HL-60 (cell line): ENCODE measurements at regions not wholly inside any gene's neighbourhood (a gene's known extent, or its start where the extent isn't known, plus 50 kb on each side); places are given as distances from the start of the nearest gene placed in this dataset.

ENCODE experiments used
- DNase-seq, 2 experiments: peaks; one replicate each; pipeline ENCODE4 v3.0.0-alpha.2; 2010 to 2020; ENCODE audit warnings: low read depth in 1 of 2, low spot score in 1 of 2
- H3K27ac ChIP-seq: fragments of 250-450 bp; sonication (Bioruptor Pico); replicated peaks from 2 replicates; pipeline ENCODE4 v1.5.1; 2020; ENCODE audit warnings: mild to moderate bottlenecking, moderate library complexity
- H3K27me3 ChIP-seq: fragments of 250-450 bp; sonication (Bioruptor Pico); 2 replicates; pipeline ENCODE4 v1.5.1; 2021; ENCODE audit warnings: mild to moderate bottlenecking, moderate library complexity; ENCODE audit not compliant: insufficient read depth, poor library complexity, severe bottlenecking
- H3K4me3 ChIP-seq: replicated peaks from 2 replicates; pipeline ENCODE4 v1.5.1; 2011; ENCODE audit warnings: mild to moderate bottlenecking, control low read depth, low read length; ENCODE audit not compliant: insufficient read depth
- GABPA ChIP-seq: IDR thresholded peaks from 2 replicates; pipeline ENCODE4 v1.6.1; 2012; ENCODE audit warnings: low read depth
- POLR2AphosphoS5 ChIP-seq: IDR thresholded peaks from 2 replicates; pipeline ENCODE4 v1.6.1; 2012; ENCODE audit warnings: low read depth
- SPI1 ChIP-seq: IDR thresholded peaks from 2 replicates; pipeline ENCODE4 v1.6.1; 2012; ENCODE audit warnings: low read depth, mild to moderate bottlenecking, borderline replicate concordance
- TF ChIP-seq, protein P1 (sequence below): IDR thresholded peaks from one replicate; pipeline ENCODE4 v1.5.1; 2011; ENCODE audit warnings: low read length, control low read depth, inconsistent platforms; ENCODE audit not compliant: insufficient read depth
- TF ChIP-seq, protein P2 (sequence below): IDR thresholded peaks from 2 replicates; pipeline ENCODE4 v1.6.1; 2012; ENCODE audit warnings: low read depth; ENCODE audit not compliant: insufficient replicate concordance

DNA sequence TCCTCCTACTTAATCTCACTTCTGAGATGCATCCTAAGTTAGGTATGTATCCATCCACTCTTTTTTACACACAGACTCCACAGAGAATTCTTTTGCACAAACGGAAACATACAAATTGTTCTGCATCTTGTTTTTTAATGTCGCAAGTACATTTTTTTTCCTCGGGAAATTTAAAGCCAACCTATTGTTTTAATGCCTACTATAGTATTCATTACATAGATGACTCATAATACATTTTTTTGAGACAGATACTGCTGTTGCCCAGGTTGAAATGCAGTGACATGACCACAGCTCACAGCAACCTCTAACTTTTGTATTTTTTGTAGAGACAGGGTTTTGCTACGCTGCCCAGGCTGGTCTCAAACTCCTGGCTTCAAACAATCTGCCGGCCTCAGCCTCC lies 90.8 kb upstream of the TMEM45B start:
- Histone ChIP-seq H3K27ac (no peak overlapping the region), H3K4me3 (no peak overlapping the region), H3K27me3 (peaks cover 3% of the 10 kb centered on the region)
- TF ChIP-seq, protein P1, sequence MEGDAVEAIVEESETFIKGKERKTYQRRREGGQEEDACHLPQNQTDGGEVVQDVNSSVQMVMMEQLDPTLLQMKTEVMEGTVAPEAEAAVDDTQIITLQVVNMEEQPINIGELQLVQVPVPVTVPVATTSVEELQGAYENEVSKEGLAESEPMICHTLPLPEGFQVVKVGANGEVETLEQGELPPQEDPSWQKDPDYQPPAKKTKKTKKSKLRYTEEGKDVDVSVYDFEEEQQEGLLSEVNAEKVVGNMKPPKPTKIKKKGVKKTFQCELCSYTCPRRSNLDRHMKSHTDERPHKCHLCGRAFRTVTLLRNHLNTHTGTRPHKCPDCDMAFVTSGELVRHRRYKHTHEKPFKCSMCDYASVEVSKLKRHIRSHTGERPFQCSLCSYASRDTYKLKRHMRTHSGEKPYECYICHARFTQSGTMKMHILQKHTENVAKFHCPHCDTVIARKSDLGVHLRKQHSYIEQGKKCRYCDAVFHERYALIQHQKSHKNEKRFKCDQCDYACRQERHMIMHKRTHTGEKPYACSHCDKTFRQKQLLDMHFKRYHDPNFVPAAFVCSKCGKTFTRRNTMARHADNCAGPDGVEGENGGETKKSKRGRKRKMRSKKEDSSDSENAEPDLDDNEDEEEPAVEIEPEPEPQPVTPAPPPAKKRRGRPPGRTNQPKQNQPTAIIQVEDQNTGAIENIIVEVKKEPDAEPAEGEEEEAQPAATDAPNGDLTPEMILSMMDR, result no peak
- TF ChIP-seq POLR2AphosphoS5 (no peak), SPI1 (no peak), GABPA (no peak)
- TF ChIP-seq, protein P2, sequence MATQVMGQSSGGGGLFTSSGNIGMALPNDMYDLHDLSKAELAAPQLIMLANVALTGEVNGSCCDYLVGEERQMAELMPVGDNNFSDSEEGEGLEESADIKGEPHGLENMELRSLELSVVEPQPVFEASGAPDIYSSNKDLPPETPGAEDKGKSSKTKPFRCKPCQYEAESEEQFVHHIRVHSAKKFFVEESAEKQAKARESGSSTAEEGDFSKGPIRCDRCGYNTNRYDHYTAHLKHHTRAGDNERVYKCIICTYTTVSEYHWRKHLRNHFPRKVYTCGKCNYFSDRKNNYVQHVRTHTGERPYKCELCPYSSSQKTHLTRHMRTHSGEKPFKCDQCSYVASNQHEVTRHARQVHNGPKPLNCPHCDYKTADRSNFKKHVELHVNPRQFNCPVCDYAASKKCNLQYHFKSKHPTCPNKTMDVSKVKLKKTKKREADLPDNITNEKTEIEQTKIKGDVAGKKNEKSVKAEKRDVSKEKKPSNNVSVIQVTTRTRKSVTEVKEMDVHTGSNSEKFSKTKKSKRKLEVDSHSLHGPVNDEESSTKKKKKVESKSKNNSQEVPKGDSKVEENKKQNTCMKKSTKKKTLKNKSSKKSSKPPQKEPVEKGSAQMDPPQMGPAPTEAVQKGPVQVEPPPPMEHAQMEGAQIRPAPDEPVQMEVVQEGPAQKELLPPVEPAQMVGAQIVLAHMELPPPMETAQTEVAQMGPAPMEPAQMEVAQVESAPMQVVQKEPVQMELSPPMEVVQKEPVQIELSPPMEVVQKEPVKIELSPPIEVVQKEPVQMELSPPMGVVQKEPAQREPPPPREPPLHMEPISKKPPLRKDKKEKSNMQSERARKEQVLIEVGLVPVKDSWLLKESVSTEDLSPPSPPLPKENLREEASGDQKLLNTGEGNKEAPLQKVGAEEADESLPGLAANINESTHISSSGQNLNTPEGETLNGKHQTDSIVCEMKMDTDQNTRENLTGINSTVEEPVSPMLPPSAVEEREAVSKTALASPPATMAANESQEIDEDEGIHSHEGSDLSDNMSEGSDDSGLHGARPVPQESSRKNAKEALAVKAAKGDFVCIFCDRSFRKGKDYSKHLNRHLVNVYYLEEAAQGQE, result no peak
- DNase-seq, result no peak

DNA sequence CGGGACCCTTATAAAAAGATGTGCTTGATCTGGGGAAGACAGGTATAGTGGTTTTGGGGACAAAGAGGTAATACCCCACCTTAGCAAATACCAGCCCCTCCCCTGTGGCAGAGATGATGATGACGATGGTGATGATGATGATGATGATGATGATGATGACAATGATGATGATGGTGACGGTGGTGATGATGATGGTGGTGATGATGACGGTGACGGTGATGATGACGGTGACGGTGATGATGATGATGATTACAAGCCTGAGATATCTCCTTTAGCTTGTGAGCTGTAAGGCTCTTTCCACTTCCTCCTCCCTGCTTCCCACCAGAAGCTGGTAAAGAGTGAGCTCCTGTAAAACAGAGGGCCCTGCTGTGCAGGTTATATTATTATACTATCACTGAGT lies 89.5 kb upstream of the TMEM45B start:
- peaks cover 3% of the 10 kb centered on the region for H3K27me3 ChIP-seq
- TF ChIP-seq GABPA (no peak), SPI1 (no peak)
- TF ChIP-seq, protein P2, result no peak
- H3K4me3 ChIP-seq, result no peak overlapping the region
- H3K27ac ChIP-seq, result no peak overlapping the region
- no peak for DNase-seq

DNA sequence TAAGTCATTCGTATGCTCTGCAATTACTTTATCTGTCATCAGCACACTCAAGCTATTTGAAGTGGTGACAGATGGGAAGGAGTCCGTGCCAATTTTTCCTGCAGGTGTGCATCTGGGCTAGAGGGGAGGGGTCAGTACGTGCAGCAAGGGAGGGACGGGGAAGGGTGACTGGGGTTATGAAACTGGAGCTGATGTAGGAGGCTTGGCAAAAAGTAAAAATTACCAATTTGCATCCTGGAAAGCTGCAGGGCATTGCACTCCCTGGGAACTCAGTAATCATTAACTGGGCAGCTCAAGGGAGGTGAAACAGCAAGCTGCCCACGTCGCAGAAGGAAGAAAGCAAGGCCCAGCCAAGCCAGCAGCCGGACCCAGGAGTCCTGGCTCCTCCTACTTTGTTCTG lies 87.1 kb upstream of the TMEM45B start:
- TF ChIP-seq GABPA, result no peak
- TF ChIP-seq, protein P1, result no peak
- no peak for TF ChIP-seq POLR2AphosphoS5
- TF ChIP-seq, protein P2, result no peak
- TF ChIP-seq SPI1, result no peak
- Histone ChIP-seq H3K27me3 (peaks cover 3% of the 10 kb centered on the region), H3K4me3 (no peak overlapping the region), H3K27ac (no peak overlapping the region)
- DNase-seq, result no peak

DNA sequence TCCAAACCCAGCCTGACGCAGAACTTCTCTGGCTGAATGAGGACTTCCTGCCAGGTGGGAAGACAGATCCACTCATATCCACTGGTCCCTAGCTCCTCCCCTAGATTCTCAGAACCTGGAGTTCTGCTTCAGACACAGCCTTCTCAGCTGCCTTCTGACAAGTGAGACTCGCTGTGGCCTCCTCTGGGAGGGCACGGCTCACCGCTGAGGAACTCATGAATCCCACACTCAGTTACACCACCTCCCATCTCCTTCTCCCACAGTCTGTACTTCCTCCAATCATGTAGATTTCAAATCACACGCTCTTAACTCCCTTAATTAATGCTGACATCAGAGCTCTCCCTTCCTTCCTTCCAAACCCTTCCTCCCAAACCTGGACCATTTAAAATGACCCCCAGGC lies 86.4 kb upstream of the TMEM45B start:
- TF ChIP-seq, protein P2, result no peak
- TF ChIP-seq GABPA (no peak), POLR2AphosphoS5 (no peak), SPI1 (no peak)
- TF ChIP-seq, protein P1, result no peak
- H3K27me3 ChIP-seq, result peaks cover 3% of the 10 kb centered on the region
- no peak overlapping the region for H3K27ac ChIP-seq
- H3K4me3 ChIP-seq, result no peak overlapping the region
- no peak for DNase-seq
